ENCODE measurements at regions not wholly inside any gene's neighbourhood (a gene's known extent, or its start where the extent isn't known, plus 50 kb on each side); places are given as distances from the start of the nearest gene placed in this dataset.

DNA sequence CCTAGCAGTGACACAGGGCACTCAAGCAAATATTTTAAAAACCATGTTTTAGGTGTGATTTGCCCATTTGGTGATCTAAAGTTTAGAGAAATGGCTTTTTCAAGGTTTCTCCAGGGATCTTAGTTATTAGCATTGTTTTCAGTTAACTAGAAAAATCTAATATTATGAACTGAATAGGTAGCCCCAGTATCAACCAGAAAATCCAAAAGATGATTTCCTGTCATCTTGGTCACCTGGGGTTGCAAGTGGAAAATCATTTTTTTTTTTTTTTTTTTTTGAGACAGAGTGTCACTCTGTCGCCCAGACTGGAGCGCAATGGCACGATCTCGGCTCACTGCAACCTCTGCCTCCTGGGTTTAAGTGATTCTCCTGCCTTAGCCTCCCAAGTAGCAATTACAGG, 106.6 kb upstream of the FMN2 start:
- TF ChIP-seq EZH2phosphoT487 (IDR thresholded peaks at IDR 0.05; ENCODE audit: insufficient read depth, low read depth), result no peak
- TF ChIP-seq EZH2 (IDR thresholded peaks at IDR 0.05; ENCODE audit: insufficient read depth, poor library complexity, severe bottlenecking), result no peak

All from GM23248 (cell line).